DND-41 (cell line): ENCODE measurements at regions not wholly inside any gene's neighbourhood (a gene's known extent, or its start where the extent isn't known, plus 50 kb on each side); places are given as distances from the start of the nearest gene placed in this dataset.

ENCODE experiments used
- ATAC-seq: fragments of 200-7000 bp; cut with Tn5 transposase; 3 replicates; pipeline ENCODE4 v1.9.1; 2021; ENCODE audit warnings: low read depth; ENCODE audit not compliant: insufficient read depth
- DNase-seq: peaks from one replicate; pipeline ENCODE4 v3.0.0-alpha.2; 2020
- H2AFZ ChIP-seq: 2 replicates; pipeline ENCODE4 v1.6.0; 2012; ENCODE audit warnings: low read depth, low read length
- H3K27ac ChIP-seq: 2 replicates; pipeline ENCODE4 v1.5.1; 2012; ENCODE audit warnings: low read length, inconsistent platforms
- H3K27me3 ChIP-seq: fragments of 200-600 bp; sonication (generic); 2 replicates; pipeline ENCODE4 v1.6.0; 2012; ENCODE audit warnings: low read length, mild to moderate bottlenecking, inconsistent platforms; ENCODE audit not compliant: insufficient read depth, poor library complexity
- H3K36me3 ChIP-seq: 2 replicates; pipeline ENCODE4 v1.5.1; 2012; ENCODE audit warnings: low read length, inconsistent platforms; ENCODE audit not compliant: insufficient read depth
- H3K4me1 ChIP-seq: 2 replicates; pipeline ENCODE4 v1.5.1; 2012; ENCODE audit warnings: mild to moderate bottlenecking, low read length; ENCODE audit not compliant: insufficient read depth
- H3K4me2 ChIP-seq: 2 replicates; pipeline ENCODE4 v1.6.0; 2012; ENCODE audit warnings: mild to moderate bottlenecking, moderate library complexity, low read length, inconsistent platforms; ENCODE audit not compliant: insufficient read depth
- H3K4me3 ChIP-seq, 2 experiments: fragments of 200-600 bp in 1 of 2; shearing (Covaris generic) in 1 of 2; 2 replicates each; pipeline ENCODE4 v1.5.1; 2012 to 2016; ENCODE audit warnings: inconsistent platforms in 2 of 2, low read length in 2 of 2, mild to moderate bottlenecking in 2 of 2, low read depth in 1 of 2, moderate library complexity in 1 of 2
- H3K79me2 ChIP-seq: 2 replicates; pipeline ENCODE4 v1.6.0; 2012; ENCODE audit warnings: low read length, inconsistent platforms; ENCODE audit not compliant: insufficient read depth
- H3K9ac ChIP-seq: 2 replicates; pipeline ENCODE4 v1.6.0; 2012; ENCODE audit warnings: low read depth, mild to moderate bottlenecking, inconsistent platforms, low read length, moderate library complexity
- H3K9me3 ChIP-seq: 2 replicates; pipeline ENCODE4 v1.5.1; 2012; ENCODE audit warnings: low read length, moderate library complexity, mild to moderate bottlenecking, inconsistent platforms; ENCODE audit not compliant: insufficient read depth, severe bottlenecking
- H4K20me1 ChIP-seq: 2 replicates; pipeline ENCODE4 v1.6.0; 2012; ENCODE audit warnings: low read length; ENCODE audit not compliant: insufficient read depth
- EZH2 ChIP-seq: IDR thresholded peaks from 3 replicates; pipeline ENCODE4 v1.6.1; 2012; ENCODE audit warnings: borderline replicate concordance, low read depth, mild to moderate bottlenecking, moderate library complexity, low read length, inconsistent platforms; ENCODE audit not compliant: severe bottlenecking
- TF ChIP-seq, protein P1 (sequence below): IDR thresholded peaks from 2 replicates; pipeline ENCODE4 v1.5.1; 2012; ENCODE audit warnings: borderline replicate concordance, low read length, moderate library complexity, mild to moderate bottlenecking; ENCODE audit not compliant: poor library complexity, severe bottlenecking; ENCODE audit errors: extremely low read depth

- Histone ChIP-seq H3K79me2 (no peaks in the 10 kb centered on the region), H3K27ac (no peak overlapping the region), H3K9me3 (no peaks in the 10 kb centered on the region), H3K27me3 (no peaks in the 10 kb centered on the region), H4K20me1 (no peaks in the 10 kb centered on the region), H2AFZ (no peak overlapping the region), H3K9ac (no peak overlapping the region), H3K36me3 (no peaks in the 10 kb centered on the region), H3K4me2 (no peak overlapping the region), H3K4me1 (no peaks in the 10 kb centered on the region), H3K4me3 (no peak overlapping the region)
- ATAC-seq (no peak), DNase-seq (no peak)
- TF ChIP-seq EZH2, result no peak
- TF ChIP-seq, protein P1, sequence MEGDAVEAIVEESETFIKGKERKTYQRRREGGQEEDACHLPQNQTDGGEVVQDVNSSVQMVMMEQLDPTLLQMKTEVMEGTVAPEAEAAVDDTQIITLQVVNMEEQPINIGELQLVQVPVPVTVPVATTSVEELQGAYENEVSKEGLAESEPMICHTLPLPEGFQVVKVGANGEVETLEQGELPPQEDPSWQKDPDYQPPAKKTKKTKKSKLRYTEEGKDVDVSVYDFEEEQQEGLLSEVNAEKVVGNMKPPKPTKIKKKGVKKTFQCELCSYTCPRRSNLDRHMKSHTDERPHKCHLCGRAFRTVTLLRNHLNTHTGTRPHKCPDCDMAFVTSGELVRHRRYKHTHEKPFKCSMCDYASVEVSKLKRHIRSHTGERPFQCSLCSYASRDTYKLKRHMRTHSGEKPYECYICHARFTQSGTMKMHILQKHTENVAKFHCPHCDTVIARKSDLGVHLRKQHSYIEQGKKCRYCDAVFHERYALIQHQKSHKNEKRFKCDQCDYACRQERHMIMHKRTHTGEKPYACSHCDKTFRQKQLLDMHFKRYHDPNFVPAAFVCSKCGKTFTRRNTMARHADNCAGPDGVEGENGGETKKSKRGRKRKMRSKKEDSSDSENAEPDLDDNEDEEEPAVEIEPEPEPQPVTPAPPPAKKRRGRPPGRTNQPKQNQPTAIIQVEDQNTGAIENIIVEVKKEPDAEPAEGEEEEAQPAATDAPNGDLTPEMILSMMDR, result no peak
Observed at GRCh38 chr12:102756530-102756929, 160.5 kb downstream of the PAH start.

DNA sequence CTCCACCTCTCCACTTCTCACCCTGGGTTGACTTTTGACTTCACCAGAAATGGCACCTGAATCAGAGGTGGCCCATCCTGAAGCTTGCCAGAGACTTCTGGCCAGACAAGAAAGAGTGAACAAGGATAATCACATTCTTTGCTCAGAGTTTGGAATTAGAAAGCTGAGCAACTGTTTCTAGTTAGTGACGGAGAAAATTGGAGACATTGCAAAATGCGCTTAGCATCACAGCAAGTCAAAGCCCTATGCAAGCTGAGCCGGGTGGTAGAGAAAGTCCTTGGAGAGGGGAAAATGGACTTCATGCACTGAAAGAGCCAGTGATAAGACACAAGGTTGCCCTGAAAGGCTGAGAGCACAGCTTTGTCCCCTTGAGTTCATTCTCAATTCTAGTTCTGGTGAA lies 161.8 kb downstream of the PAH start:
- Histone ChIP-seq H3K36me3 (no peaks in the 10 kb centered on the region), H4K20me1 (no peaks in the 10 kb centered on the region), H3K27me3 (no peaks in the 10 kb centered on the region), H2AFZ (no peak overlapping the region), H3K9ac (no peak overlapping the region), H3K27ac (no peak overlapping the region), H3K4me2 (no peak overlapping the region), H3K9me3 (no peaks in the 10 kb centered on the region), H3K4me3 (no peak overlapping the region), H3K79me2 (no peaks in the 10 kb centered on the region), H3K4me1 (no peaks in the 10 kb centered on the region)
- ATAC-seq (no peak), DNase-seq (no peak)
- no peak for TF ChIP-seq EZH2
- TF ChIP-seq, protein P1, result no peak

- H3K4me3 ChIP-seq, result no peak overlapping the region
- no peak overlapping the region for H3K27ac ChIP-seq
- no peak for TF ChIP-seq EZH2
- TF ChIP-seq, protein P1, result no peak
- H3K9me3 ChIP-seq, result no peaks in the 10 kb centered on the region
- no peak for DNase-seq
- H3K79me2 ChIP-seq, result no peaks in the 10 kb centered on the region
- no peaks in the 10 kb centered on the region for H4K20me1 ChIP-seq
- no peak for ATAC-seq
- no peaks in the 10 kb centered on the region for H3K36me3 ChIP-seq
- no peak overlapping the region for H3K9ac ChIP-seq
- no peak overlapping the region for H3K4me2 ChIP-seq
- H3K4me1 ChIP-seq, result no peaks in the 10 kb centered on the region
- no peaks in the 10 kb centered on the region for H3K27me3 ChIP-seq
- H2AFZ ChIP-seq, result no peak overlapping the region
Observed at GRCh38 chr12:102753802-102754201, 163.2 kb downstream of the PAH start.

GRCh38 chr12:102748704-102749103 lies 168.3 kb downstream of the PAH start:
- H3K9me3 ChIP-seq, result no peaks in the 10 kb centered on the region
- no peak overlapping the region for H3K9ac ChIP-seq
- H4K20me1 ChIP-seq, result no peaks in the 10 kb centered on the region
- no peaks in the 10 kb centered on the region for H3K27me3 ChIP-seq
- no peaks in the 10 kb centered on the region for H3K79me2 ChIP-seq
- TF ChIP-seq, protein P1, result no peak
- no peak for TF ChIP-seq EZH2
- H3K36me3 ChIP-seq, result no peaks in the 10 kb centered on the region
- H3K4me1 ChIP-seq, result no peaks in the 10 kb centered on the region
- no peak overlapping the region for H2AFZ ChIP-seq
- H3K4me3 ChIP-seq, result no peak overlapping the region
- H3K4me2 ChIP-seq, result no peak overlapping the region
- H3K27ac ChIP-seq, result no peak overlapping the region
- DNase-seq, result no peak
- no peak for ATAC-seq
